T-helper 17 cell (primary cell): ENCODE measurements at regions not wholly inside any gene's neighbourhood (a gene's known extent, or its start where the extent isn't known, plus 50 kb on each side); places are given as distances from the start of the nearest gene placed in this dataset.

Experiments used
- ATAC-seq: fragments of 150-1000 bp; cut with Tn5 transposase; 2 replicates; pipeline ENCODE4 v1.10.0; 2021; ENCODE audit warnings: mild to moderate bottlenecking, moderate library complexity
- DNase-seq, 3 donors: peaks; one replicate each; pipeline versions ENCODE4 v3.0.0 to v3.0.0-alpha.2; 2020 to 2021
- H3K9me3 ChIP-seq: one replicate; pipeline ENCODE4 v1.7.0; 2013; ENCODE audit warnings: low read length, mild to moderate bottlenecking; ENCODE audit not compliant: control insufficient read depth, poor library complexity, severe bottlenecking
- H3K27ac Mint-ChIP-seq: one replicate; pipeline ENCODE4 v1.8.0; 2022; ENCODE audit warnings: mild to moderate bottlenecking, moderate library complexity, mixed read lengths
- H3K27me3 Mint-ChIP-seq: one replicate; pipeline ENCODE4 v1.8.0; 2022; ENCODE audit warnings: mixed read lengths
- H3K36me3 Mint-ChIP-seq: one replicate; pipeline ENCODE4 v1.8.0; 2022; ENCODE audit warnings: low read depth, mixed read lengths
- H3K4me1 Mint-ChIP-seq: one replicate; pipeline ENCODE4 v1.8.0; 2022; ENCODE audit warnings: mild to moderate bottlenecking, mixed read lengths
- H3K4me3 Mint-ChIP-seq: one replicate; pipeline ENCODE4 v1.8.0; 2022; ENCODE audit warnings: mild to moderate bottlenecking, moderate library complexity, mixed read lengths

DNA sequence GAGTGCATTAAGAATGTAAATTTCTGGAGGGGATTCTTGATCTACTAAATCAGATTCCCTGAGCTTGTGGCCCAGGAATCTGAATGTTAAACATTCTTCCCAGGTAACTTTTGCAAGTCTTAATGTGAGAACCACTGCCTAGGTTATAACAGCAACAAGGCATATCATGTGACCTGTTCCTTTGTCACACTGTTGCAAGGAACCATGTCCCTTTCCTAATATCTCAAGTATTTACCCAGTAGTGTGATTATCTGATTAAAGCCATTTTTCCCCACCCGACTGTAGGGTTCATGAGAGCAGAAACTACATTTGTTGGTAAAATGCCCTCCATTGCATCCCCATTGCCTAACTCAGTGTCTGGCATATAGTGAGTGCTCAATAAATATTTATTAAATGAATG, 112.9 kb upstream of the ATP1A1 start:
- Mint-ChIP-seq H3K27ac (peak overlapping the region; percentile 16), H3K27me3 (no peaks in the 10 kb centered on the region), H3K4me3 (no peak overlapping the region), H3K36me3 (peaks cover 6% of the 10 kb centered on the region), H3K4me1 (peaks cover 7% of the 10 kb centered on the region)
- ATAC-seq (no peak), DNase-seq (no peak)
- no peaks in the 10 kb centered on the region for H3K9me3 ChIP-seq

DNA sequence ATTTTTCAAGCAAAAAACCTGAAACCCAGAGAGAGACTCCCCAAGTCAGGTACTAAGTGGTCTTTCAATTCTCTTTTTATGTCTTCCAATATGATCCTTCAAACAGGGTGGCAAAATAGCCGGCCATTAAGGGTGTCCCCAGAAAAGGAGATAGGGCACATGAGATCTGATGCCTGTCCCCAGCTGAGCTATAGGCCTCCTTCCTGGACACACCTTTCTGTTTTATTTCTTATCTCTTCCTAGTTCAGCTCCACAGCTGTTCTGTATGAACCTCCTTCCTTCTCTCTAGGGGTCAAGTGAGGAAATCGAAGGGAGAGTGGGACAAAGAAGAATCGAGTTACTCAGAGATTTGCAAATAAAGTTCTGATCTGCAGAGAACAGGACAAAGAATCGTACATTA, 112.4 kb upstream of the ATP1A1 start:
- Mint-ChIP-seq H3K4me1 (peaks cover 7% of the 10 kb centered on the region), H3K27ac (peak overlapping the region; percentile 16), H3K4me3 (no peak overlapping the region), H3K36me3 (peaks cover 6% of the 10 kb centered on the region), H3K27me3 (no peaks in the 10 kb centered on the region)
- ATAC-seq: no peak
- no peaks in the 10 kb centered on the region for H3K9me3 ChIP-seq
- DNase-seq: no peak

DNA sequence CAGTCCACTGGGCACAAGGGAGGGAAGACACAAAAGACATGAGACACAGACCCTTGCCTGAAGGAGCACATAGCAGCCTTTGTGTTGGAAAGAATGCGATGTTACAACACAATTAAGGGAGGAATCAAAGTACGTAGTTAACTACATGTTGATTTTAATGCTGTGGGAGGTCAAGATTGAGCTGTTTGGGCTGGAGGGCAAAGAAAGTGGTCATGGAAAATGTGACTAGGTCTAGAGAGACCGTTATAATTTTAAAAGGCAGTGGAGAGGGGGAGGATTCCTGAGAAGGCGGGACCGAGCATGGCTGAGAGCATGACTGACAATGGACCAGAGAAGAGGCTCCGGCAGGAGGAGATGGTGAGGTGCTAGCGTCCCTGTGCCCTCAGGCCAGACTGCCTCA, 111.8 kb upstream of the ATP1A1 start:
- H3K4me1 Mint-ChIP-seq: peaks cover 6% of the 10 kb centered on the region
- no peaks in the 10 kb centered on the region for H3K27me3 Mint-ChIP-seq
- H3K36me3 Mint-ChIP-seq: peaks cover 6% of the 10 kb centered on the region
- ATAC-seq (no peak), DNase-seq (no peak)
- H3K27ac Mint-ChIP-seq: no peak overlapping the region
- no peak overlapping the region for H3K4me3 Mint-ChIP-seq
- no peaks in the 10 kb centered on the region for H3K9me3 ChIP-seq

DNA sequence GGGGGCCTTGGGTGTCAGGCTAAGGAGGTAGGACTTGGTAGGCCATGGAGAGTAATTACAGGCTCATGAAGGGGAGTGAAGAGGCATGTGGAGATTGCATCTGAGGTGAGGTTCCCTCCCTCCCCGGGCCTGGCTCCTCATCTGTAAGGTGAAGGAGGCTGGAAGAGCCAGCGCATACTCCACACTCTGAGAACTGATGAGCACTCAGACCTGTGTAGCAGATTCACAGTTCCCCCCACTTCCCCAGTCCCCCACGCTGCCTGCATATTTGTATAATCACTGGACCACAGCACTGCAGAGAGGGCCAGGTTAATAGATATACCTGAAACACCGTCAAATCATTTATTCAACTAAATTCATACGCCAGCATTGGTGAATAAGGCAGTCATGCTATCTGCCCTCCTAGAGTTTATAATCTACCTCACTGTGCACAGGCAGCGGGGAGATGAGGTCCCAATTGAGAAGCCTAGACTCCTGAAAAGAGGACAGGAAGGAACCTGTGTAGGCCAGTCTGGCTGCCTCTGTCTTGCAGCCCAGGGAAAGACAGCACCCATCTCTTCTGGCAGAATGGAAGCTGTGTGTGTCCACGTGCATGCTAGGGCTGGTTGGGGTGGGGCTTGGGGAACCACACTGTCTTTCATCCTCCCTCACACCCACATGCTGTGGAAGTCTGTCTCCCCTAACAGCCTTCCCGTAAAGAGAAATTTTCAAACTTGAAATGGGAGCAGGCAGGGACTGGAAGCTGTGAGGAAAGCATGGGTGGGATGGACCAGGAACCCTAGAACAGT, 110.6 kb upstream of the ATP1A1 start:
- no peak overlapping the region for H3K27ac Mint-ChIP-seq
- peaks cover 3% of the 10 kb centered on the region for H3K36me3 Mint-ChIP-seq
- ATAC-seq (no peak), DNase-seq (no peak)
- no peaks in the 10 kb centered on the region for H3K27me3 Mint-ChIP-seq
- H3K4me3 Mint-ChIP-seq: no peak overlapping the region
- peaks cover 6% of the 10 kb centered on the region for H3K4me1 Mint-ChIP-seq
- no peaks in the 10 kb centered on the region for H3K9me3 ChIP-seq

DNA sequence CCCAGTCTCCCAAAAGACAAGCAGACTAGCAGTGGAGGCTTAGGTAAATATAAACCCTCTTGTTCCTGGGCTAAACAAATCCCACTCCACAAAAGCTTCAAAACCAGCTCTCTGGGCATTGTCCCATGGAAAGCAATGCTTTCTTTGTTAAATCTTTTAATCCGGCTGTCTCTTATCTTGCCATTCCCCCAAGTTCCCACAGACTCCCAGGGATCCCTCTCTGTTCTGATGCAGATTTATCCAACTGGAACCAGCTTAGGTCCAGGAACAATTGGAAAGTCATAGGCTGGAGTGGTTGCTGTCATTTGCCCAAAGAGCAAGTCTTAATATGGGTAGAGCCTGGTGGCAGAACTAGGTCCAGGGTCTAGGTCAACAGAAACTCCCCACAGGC, 110.1 kb upstream of the ATP1A1 start:
- Mint-ChIP-seq H3K4me1 (peaks cover 7% of the 10 kb centered on the region), H3K36me3 (peaks cover 3% of the 10 kb centered on the region), H3K27ac (no peak overlapping the region), H3K27me3 (no peaks in the 10 kb centered on the region), H3K4me3 (no peak overlapping the region)
- no peak for ATAC-seq
- DNase-seq: no peak
- no peaks in the 10 kb centered on the region for H3K9me3 ChIP-seq

DNA sequence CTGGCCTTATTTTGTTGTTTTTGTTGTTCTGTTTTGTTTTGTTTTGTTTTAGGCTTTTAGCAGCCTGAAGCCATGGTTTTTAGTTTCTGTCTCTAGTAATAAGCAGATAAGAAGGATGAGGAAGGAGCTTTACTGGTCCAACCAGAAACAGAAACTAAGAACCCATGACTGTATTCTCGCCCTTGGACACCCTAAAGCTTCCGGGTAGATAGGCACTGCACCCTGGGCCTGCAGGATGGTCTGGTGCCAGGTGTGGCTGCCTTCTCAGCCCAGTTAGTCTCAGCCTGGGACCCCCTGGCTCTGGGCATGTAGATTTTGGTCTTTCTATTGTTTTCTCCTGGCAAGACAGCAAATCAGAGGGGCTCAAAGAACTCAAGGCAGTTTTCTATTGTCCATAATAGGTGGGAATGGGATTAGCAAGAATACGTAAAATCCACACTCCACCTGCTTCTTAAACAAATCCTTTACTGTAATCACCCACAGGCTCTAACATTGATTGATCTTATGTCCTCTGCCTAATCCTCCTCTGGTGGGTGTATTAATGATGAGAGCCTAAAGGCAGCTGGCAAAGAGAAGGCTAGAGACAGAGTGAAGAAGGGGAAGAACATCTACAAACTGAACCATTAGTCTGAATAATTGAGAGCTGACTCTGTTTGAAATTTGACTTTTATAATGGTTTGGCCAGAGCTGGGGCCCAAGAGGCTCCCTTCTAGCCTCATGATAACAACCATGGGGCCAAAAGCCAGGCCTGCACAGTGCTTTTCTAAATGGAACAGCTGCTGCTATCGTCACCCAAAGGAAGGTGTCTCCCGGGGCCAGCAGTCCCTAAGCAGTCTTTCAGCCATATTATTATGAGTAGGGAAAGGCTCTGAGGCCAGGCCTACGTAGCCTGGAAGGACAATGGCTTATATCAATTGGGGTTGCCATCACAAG, 106.8 kb upstream of the ATP1A1 start:
- Mint-ChIP-seq H3K27ac (no peak overlapping the region), H3K27me3 (no peaks in the 10 kb centered on the region), H3K4me3 (no peak overlapping the region), H3K4me1 (peaks cover 11% of the 10 kb centered on the region), H3K36me3 (peaks cover 3% of the 10 kb centered on the region)
- no peak for ATAC-seq
- H3K9me3 ChIP-seq: no peaks in the 10 kb centered on the region
- DNase-seq: no peak

DNA sequence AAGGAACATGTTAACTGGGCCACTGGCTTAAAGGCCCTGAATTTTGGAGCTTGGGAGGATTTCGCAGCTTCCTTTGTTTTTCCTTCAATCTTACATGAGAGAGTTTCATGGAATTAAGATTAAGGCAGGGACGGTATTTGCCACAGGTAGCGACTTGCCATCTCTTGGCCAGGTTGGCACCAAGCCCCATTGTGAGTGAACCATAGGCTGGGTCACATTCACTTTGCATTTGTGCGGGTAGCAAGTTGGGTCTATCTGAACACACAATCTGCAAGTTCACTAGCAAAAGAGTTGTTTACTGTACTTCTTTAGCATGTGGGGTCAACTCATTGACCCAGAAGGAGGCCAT, 106.2 kb upstream of the ATP1A1 start:
- DNase-seq (no peak), ATAC-seq (no peak)
- Mint-ChIP-seq H3K36me3 (peaks cover under 1% of the 10 kb centered on the region), H3K4me1 (peaks cover 9% of the 10 kb centered on the region), H3K27ac (no peak overlapping the region), H3K27me3 (no peaks in the 10 kb centered on the region), H3K4me3 (no peak overlapping the region)
- no peaks in the 10 kb centered on the region for H3K9me3 ChIP-seq

DNA sequence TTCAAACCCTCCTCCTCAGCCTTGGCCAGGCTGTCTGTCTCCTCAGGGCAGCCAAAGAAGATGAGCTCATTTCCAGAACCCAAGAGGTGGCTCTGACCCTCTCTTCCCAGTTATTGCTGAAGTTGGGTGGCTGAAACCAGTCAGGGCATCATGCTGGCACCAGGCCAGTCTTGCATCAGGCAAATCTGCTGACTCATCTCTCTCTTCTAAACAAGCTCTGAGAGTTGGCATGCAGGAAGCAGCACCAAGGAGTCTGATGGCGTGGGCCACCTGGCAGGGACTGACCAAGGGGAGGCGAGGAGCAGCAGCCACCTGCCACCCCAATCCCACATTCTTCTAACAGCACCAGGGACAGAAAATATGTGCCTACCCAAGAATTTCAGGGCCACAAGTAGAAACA, 104.8 kb upstream of the ATP1A1 start:
- no peak overlapping the region for H3K4me3 Mint-ChIP-seq
- peaks cover under 1% of the 10 kb centered on the region for H3K36me3 Mint-ChIP-seq
- ATAC-seq (no peak), DNase-seq (no peak)
- no peak overlapping the region for H3K27ac Mint-ChIP-seq
- peaks cover 7% of the 10 kb centered on the region for H3K4me1 Mint-ChIP-seq
- H3K27me3 Mint-ChIP-seq: no peaks in the 10 kb centered on the region
- H3K9me3 ChIP-seq: no peaks in the 10 kb centered on the region

DNA sequence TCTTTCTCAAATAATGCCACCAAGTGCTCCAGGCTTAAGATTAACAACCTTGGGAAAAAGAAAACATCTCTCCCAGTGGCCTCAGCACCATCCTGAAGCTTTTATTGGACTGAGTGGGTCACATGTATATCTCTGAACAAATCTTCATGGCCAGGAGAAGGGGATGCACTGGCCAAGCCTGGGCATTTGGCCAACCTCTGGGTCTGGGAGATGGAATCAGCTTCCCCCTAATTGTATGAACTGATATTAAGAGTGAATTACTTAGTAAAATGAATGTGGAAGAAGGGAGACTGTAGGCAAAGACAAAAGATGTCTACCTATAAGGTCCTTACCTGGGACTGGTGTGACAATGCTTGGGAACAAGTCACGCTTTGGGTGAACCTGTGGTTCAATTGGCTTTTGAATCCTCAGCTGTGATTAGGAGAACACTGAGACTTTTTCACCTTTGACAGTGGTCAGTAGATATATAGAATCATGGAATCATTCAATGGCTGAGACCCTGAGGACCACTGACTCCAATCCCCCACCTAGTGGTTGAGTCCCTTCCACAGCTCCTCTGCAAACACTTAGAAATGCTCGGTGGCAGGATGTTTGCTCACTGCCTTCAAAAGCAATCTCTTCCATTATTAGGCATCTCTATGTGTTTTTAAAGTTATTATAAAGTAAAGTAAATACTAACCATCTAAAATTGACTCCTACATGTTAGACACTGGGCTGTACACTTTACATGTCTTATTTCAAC, 102.6 kb upstream of the ATP1A1 start:
- peaks cover 7% of the 10 kb centered on the region for H3K4me1 Mint-ChIP-seq
- no peaks in the 10 kb centered on the region for H3K9me3 ChIP-seq
- no peak for ATAC-seq
- H3K27me3 Mint-ChIP-seq: no peaks in the 10 kb centered on the region
- no peak for DNase-seq
- H3K27ac Mint-ChIP-seq: no peak overlapping the region
- H3K36me3 Mint-ChIP-seq: peaks cover 3% of the 10 kb centered on the region
- no peak overlapping the region for H3K4me3 Mint-ChIP-seq

DNA sequence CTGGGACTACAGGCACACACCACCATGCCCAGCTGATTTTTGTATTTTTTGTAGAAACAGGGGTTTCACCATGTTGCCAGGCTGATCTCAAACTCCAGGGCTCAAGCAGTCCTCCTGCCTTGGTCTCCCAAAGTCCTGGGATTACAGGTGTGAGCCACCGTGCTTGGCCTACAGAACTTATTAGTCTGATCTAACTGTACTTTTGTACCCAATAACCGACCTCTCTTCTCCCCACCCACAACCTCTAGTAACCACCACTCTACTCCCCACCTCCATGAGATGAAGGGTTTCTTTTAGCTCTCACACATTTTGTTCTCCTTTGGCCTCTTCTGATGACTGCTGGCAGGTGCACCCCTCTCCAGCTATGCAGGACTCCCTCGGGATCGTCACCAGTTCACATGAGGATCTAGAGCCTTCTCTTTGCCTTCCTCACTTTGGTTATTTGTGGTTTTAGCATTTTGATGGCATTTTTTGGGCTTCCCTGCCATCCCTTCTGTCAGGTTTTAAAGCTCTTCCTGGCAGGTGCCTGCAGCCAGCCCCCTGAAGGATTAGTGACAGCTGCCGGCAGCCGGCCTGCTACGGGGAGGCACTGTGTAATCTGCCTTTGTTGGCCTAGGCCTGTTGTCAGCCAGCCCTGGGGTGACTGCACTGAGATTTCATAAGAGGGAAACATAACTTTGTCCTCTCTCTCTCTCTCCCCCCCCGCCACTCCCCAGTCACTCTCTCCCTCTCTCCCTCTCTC, 99.8 kb upstream of the ATP1A1 start:
- H3K9me3 ChIP-seq: no peaks in the 10 kb centered on the region
- no peak overlapping the region for H3K27ac Mint-ChIP-seq
- no peak overlapping the region for H3K4me3 Mint-ChIP-seq
- H3K36me3 Mint-ChIP-seq: peaks cover 3% of the 10 kb centered on the region
- DNase-seq (no peak), ATAC-seq (no peak)
- peaks cover 5% of the 10 kb centered on the region for H3K27me3 Mint-ChIP-seq
- H3K4me1 Mint-ChIP-seq: peaks cover 2% of the 10 kb centered on the region

DNA sequence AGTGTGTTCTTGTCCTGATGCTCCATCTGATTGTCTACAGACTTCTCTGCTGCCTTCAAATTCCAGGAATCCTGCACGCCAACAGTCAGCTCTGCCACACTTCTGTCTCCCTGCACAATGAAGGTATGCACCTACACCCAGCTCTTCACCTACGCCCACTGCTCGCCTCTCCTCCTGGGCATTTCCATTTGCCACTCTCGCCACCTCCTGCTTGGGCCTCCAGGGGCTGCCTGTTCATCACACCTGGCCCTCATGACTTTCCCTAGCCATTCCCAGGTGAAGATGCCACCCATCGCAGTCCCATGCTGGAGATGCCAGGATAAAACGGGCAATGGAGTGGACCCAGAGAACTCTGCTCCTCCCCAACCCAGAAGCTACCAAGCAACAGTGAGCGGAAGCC, 96.5 kb upstream of the ATP1A1 start:
- Mint-ChIP-seq H3K4me3 (no peak overlapping the region), H3K27me3 (peaks cover 5% of the 10 kb centered on the region), H3K27ac (no peak overlapping the region), H3K4me1 (no peaks in the 10 kb centered on the region), H3K36me3 (peaks cover 3% of the 10 kb centered on the region)
- no peak for ATAC-seq
- no peaks in the 10 kb centered on the region for H3K9me3 ChIP-seq
- DNase-seq: no peak

DNA sequence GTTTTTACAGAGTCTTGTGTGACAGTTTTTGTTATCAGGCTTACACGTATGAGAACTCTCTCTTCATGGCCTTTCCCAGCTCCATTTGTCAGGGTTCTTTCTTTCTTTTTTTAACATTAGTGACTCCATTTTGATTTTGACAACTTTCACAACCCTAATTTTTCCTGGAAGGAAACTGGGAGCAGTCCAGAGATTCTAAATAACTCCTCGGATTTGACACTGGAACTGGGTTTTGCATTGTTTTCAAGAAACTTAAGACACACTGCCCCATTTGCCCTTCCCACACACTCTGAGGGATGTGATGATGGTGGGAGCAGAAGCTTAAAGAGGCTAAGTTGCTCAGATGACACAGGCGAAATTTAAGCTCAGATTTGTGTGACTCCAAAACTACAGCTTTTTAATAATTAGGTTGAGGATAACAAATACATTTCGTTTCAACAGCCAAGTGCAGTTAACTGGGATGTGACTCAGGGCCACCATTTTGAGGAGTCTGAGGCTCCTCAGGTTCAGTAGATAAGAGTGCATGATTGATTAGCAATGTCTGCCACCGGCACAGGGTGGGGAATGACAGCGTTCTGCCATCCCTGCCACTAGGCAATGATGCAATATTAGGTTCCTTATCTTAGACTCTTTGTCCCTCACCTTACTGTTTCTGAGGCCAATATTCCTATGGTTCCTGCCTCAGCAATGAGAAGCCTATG, 95.1 kb upstream of the ATP1A1 start:
- H3K4me3 Mint-ChIP-seq: no peak overlapping the region
- H3K4me1 Mint-ChIP-seq: no peaks in the 10 kb centered on the region
- no peaks in the 10 kb centered on the region for H3K9me3 ChIP-seq
- H3K36me3 Mint-ChIP-seq: peaks cover 3% of the 10 kb centered on the region
- no peak overlapping the region for H3K27ac Mint-ChIP-seq
- DNase-seq: no peak
- H3K27me3 Mint-ChIP-seq: peaks cover 5% of the 10 kb centered on the region
- no peak for ATAC-seq
